ENCODE measurements at regions not wholly inside any gene's neighbourhood (a gene's known extent, or its start where the extent isn't known, plus 50 kb on each side); places are given as distances from the start of the nearest gene placed in this dataset.

GRCh38 chr3:40930131-40930538 lies 269.2 kb upstream of the CTNNB1 start:
- Histone ChIP-seq H3K36me3 (no peaks in the 10 kb centered on the region), H3K9me3 (peaks cover 0 to 35% (median 4%) of the 10 kb centered on the region in 12 donors), H3K4me1 (no peaks in the 10 kb centered on the region), H3K27me3 (no peaks in the 10 kb centered on the region), H3K27ac (no peak overlapping the region), H3K4me3 (no peak overlapping the region)
- intact Hi-C loops (cut with DNase I): no loop called here
- DNase-seq (peak in 1 of 5 donors; percentile 34), ATAC-seq (peak in 3 of 4 donors; percentile 73 to 87 (median 77))
- peak in 2 of 12 donors; percentile 15 to 22 for TF ChIP-seq CTCF (IDR thresholded peaks at IDR 0.05)
- TF ChIP-seq POLR2A (IDR thresholded peaks at IDR 0.05): no peak

DNA sequence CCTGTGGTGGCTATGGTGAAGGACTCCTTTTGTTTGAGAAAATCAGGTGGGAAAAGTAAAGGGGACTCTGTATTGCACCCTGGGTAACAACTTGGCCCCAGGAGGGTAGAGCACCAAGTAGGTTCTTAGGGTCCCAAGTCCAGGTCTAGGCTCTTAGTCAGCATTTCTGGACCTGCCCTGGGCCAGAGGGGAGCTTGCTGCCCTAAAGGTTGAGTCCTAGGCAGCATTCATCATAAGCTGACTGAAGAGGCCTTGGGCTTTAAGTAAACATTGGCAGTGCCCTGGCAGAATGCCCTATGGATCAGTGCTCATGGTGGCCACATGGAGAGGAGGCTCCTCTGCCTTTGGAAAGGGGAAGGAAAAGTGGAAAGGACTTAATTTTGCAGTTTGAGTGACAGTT lies 268.5 kb upstream of the CTNNB1 start:
- ATAC-seq (no peak), DNase-seq (no peak)
- Histone ChIP-seq H3K27ac (no peak overlapping the region), H3K4me3 (no peak overlapping the region), H3K27me3 (no peaks in the 10 kb centered on the region), H3K36me3 (no peaks in the 10 kb centered on the region), H3K4me1 (no peaks in the 10 kb centered on the region), H3K9me3 (peaks cover 0 to 35% (median 4%) of the 10 kb centered on the region in 12 donors)
- intact Hi-C loops (cut with DNase I): no loop called here
- no peak for TF ChIP-seq CTCF (IDR thresholded peaks at IDR 0.05)
- no peak for TF ChIP-seq POLR2A (IDR thresholded peaks at IDR 0.05)

DNA sequence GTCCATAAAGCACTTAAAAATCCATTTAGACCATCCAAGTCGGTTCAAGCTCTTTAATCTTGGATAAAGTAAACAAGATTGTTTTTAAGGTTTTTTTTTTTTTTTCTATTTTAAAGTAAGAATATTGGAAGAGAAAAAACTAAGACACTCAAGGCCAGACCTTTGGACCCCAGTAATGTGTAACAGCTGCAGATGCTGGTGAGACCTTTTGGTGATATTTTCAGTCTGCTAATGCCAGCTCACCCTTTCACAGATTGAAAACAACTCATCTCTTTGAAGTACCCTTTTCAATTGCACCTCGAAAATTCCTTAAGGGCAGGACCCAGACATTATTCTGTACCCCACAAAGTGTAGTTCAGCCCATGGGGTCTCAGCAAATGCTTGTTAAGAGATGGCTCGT lies 260.7 kb upstream of the CTNNB1 start:
- no peaks in the 10 kb centered on the region for H3K36me3 ChIP-seq
- no peak for ATAC-seq
- H3K9me3 ChIP-seq: peaks cover 0 to 3% (median 0%) of the 10 kb centered on the region in 12 donors
- no peak overlapping the region for H3K4me3 ChIP-seq
- peaks cover 0 to 13% (median 1%) of the 10 kb centered on the region in 12 donors for H3K4me1 ChIP-seq
- TF ChIP-seq POLR2A (IDR thresholded peaks at IDR 0.05): no peak
- TF ChIP-seq CTCF (IDR thresholded peaks at IDR 0.05): no peak
- intact Hi-C loops (cut with DNase I): no loop called here
- H3K27me3 ChIP-seq: no peaks in the 10 kb centered on the region
- H3K27ac ChIP-seq: no peak overlapping the region
- DNase-seq: no peak
- WGBS, 4 donors: 81 to 90% (median 88%) methylated on average over 3 of the region's 3 CpGs

GRCh38 chr3:40939030-40939740 lies 260.1 kb upstream of the CTNNB1 start:
- H3K4me3 ChIP-seq: no peak overlapping the region
- ATAC-seq (peak; percentile 18 to 86 (median 45)), DNase-seq (no peak)
- intact Hi-C loops (cut with DNase I): no loop called here
- WGBS, 4 donors: 56 to 65% (median 58%) methylated on average over 4 of the region's 4 CpGs
- H3K27me3 ChIP-seq: no peaks in the 10 kb centered on the region
- peak overlapping the region in 2 of 12 donors; percentile 2 to 38 for H3K27ac ChIP-seq
- no peaks in the 10 kb centered on the region for H3K9me3 ChIP-seq
- TF ChIP-seq POLR2A (IDR thresholded peaks at IDR 0.05): no peak
- TF ChIP-seq CTCF (IDR thresholded peaks at IDR 0.05): no peak
- peaks cover 0 to 13% (median 1%) of the 10 kb centered on the region in 12 donors for H3K4me1 ChIP-seq
- no peaks in the 10 kb centered on the region for H3K36me3 ChIP-seq

All from heart left ventricle (tissue), 16 donors.